GM12874 (cell line): ENCODE measurements at regions not wholly inside any gene's neighbourhood (a gene's known extent, or its start where the extent isn't known, plus 50 kb on each side); places are given as distances from the start of the nearest gene placed in this dataset.

Experiments used
- TF ChIP-seq, protein P1 (sequence below): IDR thresholded peaks from 2 replicates; pipeline ENCODE4 v1.5.1; 2011; ENCODE audit warnings: low read depth, mild to moderate bottlenecking, control low read depth, low read length, moderate library complexity; ENCODE audit not compliant: insufficient read depth

DNA sequence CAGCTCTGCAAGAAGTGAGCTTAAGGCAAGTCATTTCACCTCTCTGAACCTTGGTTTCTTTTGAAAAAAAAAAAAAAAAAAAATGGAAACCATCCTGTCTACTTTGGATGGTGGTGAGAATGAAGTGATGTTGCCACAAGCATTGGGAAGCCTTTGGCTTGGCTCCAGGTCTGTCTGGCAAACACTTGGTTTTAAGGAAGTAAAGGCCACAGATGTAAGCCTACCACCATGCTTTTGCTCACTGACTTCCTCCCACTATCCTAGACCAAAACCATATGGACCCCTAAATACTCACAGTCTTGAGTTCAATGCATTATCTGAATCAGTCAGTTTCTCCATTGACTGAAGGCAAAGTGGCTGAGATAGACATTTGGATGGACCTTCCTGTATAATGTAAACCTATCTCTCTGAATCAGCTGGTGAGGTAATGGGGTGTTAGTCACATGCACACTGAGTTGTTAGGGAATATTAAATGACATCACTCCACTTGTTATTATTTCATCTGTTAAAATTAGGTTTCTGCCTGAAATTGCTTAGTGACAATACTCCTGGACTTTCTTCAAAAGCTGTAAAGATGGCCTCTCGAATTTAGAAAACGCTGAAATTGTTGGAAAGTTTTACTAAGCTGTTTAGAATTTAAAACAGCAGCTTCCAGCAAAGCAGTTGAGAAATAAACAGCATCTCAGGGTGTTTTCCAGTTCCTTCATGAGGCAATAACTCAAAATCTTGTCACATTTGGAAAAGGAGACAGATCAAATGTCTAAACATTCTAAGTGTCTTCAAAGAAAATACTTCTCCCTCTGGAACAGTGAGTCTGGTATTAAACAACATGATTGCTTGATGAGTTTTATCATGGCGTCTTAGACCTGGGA lies 833.5 kb downstream of the DHX35 start:
- TF ChIP-seq, protein P1, sequence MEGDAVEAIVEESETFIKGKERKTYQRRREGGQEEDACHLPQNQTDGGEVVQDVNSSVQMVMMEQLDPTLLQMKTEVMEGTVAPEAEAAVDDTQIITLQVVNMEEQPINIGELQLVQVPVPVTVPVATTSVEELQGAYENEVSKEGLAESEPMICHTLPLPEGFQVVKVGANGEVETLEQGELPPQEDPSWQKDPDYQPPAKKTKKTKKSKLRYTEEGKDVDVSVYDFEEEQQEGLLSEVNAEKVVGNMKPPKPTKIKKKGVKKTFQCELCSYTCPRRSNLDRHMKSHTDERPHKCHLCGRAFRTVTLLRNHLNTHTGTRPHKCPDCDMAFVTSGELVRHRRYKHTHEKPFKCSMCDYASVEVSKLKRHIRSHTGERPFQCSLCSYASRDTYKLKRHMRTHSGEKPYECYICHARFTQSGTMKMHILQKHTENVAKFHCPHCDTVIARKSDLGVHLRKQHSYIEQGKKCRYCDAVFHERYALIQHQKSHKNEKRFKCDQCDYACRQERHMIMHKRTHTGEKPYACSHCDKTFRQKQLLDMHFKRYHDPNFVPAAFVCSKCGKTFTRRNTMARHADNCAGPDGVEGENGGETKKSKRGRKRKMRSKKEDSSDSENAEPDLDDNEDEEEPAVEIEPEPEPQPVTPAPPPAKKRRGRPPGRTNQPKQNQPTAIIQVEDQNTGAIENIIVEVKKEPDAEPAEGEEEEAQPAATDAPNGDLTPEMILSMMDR, result no peak

DNA sequence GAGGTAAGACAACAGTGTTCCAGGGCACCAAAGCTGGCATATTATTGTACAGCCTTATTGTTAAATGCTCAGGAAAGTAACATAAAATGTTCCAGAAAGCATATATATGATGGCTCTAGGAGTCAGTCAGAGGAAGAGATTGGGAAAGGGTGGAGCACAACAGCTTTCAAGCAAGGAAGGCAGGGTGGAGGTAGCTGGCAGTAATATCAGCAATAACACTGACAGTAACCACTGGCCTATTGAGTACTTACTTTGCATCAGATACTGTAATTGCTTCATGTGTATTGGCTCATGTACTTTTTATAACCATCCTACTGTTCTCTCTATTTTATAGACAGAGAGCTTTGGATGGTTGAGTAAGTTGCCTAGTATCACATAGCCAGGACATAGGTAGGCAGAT lies 830.2 kb downstream of the DHX35 start:
- TF ChIP-seq, protein P1, result no peak

DNA sequence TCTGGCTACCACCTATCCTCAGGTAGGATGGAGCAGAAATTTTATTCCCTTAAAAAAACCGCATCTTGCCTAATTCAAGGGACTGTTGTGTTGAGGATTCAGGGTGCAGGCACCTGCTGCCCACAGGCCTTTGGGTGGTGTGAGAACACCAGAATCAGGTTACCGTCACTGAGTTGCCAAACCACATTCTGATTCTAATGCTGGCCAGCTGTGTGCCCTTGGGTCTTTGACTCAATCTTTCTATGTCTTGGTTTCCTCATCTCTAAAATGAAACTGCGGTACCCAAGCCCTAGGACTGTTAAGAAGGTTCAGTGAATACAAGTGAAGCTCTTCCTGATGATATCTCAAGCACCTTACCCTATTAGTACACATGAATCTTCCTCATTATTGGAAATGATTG lies 827.3 kb downstream of the DHX35 start:
- TF ChIP-seq, protein P1, result no peak

DNA sequence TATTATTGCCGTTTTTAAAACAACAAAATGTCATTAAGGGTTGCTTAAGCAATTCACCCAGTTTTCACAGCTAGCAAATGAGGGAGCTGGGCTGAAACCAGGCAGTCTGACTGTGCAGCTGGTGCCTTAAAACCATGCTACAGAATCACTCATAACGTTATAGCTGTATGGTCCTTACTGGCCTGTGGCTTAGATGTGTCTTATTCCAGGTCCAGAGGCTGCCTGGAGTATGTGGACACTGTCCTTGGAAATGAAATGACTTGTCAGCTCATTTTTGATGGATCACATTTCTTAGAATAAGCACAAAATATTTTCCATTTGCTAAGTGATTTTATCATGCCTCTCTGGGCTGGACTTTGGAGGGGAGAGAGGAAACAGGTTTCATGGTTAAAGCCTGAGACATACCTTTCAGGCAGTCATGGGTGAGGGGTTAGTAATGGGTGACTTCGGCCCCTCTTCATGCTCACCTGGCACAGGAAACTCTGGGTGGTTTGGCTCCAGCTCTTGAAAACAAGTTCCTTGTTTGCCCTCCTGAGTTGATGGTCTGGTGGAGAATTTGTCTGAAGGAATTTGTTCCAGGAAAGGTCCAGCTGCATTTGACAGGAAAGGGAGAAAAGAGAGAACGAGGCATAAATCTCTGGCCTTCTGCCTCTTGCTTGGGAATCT lies 823.2 kb downstream of the DHX35 start:
- TF ChIP-seq, protein P1, result no peak

DNA sequence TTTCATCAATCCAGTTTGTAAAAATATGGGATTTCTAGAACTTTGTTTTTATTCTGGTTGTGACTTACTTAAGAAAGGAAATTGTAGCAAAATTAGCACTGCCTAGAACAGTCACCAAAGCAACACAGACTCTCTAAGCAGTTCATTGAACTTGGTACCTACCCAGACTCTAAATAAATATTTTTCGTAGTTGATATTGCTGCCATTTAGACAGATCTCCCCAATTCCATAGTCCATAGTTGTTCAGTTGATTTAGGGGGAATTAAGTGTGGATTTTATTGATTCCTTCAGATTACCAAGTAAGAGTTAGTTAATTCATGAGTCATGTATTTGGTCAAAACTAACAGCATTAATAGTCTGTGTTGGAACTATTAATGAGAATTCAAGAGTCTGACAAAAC lies 822.5 kb downstream of the DHX35 start:
- TF ChIP-seq, protein P1, result no peak

DNA sequence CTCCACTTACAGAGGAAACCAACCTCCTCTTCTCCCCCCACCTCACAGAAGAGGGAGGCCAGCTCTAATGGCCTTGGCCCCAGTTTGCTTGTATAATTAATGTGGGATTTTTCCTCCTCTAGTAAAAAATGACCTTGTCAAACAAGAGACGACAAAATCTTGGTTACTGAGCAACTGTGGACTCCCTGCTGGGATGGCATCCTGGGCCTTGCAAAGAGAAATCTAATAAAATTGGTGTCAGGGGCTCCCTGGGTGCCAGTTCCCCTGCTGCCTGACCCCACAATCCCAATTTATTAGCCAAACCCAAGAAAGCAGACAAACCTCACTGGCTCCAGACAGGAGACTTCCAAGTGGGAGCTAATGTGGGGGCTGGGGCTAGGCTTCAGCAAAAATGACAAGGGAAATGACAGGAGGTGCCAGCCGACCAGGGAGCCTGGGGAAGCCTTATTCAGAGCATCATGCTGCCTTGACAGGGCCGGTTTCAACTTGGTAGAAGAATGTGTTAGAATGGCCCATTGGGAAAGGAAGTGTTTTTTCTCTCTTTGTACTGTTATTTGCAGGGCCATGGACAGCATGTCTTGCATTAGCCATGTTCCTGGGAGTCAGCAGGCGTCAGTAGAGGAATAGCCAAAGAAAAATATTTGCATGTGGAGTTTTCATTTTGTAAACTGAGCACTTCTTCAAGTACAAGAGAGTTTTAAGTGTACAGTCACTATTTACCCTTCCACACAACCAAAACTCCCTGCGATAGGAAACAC lies 816.9 kb downstream of the DHX35 start:
- TF ChIP-seq, protein P1, result no peak

DNA sequence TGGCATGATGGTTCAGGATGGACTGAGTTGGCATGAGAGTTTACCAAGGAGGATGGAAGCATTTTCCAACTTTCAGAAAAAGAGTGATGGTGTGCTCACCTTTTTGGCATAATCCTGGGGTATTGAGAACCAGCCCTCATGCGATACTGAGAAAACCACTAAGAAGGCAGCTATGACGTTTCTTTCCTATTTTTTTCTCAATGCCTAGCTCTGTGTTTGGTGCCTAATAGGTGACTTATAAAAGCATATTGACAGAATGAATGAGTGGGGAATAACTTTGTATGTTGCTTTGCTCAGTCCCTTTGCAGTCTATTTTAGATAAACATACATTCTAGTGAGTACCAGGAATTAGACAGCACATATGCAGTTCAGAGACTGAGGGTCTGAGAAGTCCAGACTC lies 816.3 kb downstream of the DHX35 start:
- TF ChIP-seq, protein P1, result no peak
